AG08396 (cell line): ENCODE measurements at regions not wholly inside any gene's neighbourhood (a gene's known extent, or its start where the extent isn't known, plus 50 kb on each side); places are given as distances from the start of the nearest gene placed in this dataset.
"Not testable (repeated sequence)": the region's sequence is repeated elsewhere in the genome, so short reads cannot be mapped to it uniquely, and the experiment has no call there.

Source experiments
- DNase-seq: peaks from one replicate; pipeline ENCODE4 v3.0.0; 2012; ENCODE audit warnings: low spot score, mixed read lengths

DNA sequence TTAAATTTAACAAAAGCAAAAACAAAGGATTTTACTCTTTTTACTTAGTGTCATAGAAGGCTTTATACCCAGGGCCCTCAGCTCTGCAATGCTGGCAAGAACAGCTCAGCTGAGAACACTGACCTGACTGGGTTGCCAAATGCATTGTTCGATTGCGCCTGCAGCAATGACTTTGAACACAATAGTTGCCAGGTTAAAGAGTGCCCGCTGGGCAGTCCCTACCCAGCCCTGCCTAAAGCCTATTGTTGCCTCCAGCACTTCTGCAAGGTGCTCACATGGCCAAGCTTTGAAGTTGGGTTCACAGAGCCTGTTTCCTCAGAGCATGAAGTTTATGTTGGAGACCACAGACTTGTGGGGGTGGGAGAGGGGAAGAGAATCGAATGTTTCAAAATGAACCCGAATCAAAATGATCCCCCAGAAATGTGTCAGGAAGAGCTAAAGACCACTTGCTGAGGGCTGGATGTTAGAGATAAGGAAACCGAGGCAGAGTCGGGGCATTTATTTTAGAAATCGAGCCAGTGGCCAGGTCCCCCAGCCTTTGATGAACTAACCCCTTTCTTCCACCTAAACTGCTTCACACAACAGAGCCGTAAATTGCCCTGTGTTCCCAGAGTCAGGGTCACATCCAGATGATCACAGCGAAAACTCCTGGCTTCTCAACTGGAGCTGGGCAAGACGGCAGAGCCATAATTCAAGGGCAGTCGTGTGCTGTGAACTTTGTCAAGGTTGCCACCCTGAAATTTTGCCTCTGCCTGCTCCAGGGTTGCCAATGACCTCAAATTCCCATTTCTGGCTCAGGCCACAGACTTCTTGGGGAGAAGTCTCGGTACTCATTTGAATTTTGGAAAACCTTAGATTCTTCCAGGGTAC, 55.0 kb downstream of the FOXA2 start:
- DNase-seq = no peak

- DNase-seq = no peak
These were observed 57.8 kb downstream of the FOXA2 start for GRCh38 chr20:22526512-22527012.

DNA sequence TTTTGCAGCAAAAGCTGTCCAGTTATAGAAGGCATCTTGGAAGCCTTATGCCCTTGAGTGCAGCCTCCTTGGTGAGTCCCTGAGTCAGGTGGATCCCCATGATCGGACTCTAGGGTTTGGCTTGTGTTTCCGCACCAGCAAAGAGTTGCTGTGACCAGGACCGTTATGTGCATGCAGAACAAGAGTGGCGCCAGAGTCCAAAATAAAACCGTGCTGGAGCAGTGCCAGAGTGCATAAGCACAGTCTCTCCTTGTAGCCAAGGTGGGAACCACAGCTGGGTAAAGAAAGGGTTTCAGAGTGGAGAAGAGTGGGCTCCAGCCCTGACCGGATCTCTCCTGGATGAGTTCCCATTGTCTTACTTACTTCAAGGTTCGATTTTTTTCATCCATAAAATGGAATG, 58.6 kb downstream of the FOXA2 start:
- DNase-seq = no peak

DNA sequence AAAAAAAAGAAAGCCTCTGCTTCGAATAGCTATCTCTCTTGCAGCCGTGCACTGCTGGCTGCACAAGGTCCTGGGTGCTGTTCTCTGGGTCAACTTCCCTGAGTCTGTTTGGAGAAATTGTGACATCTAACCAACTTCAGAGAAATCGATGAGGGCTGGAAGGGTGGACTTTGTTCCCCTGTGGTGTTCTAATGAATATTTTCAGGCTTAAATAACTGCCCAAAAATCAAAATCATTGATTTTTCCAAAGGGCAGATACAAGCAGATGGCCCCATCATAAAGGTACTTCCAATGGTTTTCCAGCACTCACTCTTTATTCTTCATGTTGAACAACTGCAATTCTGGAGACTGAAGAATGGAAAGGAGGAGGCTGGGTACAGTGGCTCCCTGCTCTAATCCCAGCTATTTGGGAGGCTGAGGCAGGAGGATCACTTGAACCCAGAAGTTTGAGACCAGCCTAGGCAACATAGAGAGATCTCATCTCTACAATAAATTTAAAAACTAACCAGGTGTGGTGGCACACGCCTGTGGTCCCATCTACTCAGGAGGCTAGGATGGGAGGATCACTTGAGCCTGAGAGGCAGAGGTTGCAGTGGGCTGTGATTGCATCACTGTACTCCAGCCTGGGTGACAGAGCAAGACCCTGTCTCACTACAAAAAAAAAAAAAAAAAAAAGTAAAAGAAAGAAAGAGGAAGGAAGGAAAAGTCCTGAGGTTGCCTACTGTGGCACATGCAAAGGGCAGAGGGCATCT, 59.1 kb downstream of the FOXA2 start:
- DNase-seq = no peak

GRCh38 chr20:22524393-22525015, 59.9 kb downstream of the FOXA2 start:
- DNase-seq = no peak

DNA sequence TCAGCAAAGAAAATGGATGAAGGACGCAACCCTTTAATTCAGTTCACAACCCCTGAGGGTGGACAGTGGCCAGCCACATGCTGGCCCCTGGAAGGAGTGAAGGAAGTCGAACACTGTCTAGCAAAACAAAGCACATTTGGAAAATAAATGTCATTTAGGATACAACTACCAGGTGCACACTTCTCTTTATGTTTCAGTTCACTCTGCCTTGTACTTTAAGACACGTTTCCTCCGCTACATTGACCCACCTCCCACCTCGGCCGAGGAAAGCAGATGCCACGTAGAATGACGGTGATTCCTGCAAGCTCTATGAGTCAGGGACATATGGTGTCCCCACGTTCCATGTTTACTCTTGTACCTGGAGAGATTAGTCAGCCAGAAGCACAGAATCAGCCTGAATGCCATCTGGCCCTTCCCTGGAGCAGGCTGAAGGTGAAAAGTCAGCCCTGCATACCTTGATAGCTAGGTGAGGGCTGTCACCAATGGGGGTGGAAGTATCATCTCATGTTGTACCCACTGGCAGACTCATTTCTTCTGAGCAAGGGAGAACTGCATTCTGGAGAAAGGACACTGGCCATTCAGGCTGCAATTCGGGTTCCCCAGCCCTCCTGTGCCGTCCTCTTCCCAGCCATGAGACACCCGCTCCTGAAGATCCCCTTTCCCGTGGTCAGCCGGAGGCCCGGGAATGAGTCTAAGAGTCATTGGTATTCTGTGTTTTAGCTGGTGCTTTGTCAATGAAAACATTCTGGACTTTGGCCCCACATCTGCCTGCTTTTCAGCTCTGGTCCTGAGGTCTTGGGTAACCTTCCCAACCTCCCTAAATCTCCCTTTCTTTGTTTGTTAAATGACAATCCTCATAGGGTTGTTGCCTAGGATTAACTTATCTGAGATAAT, 60.6 kb downstream of the FOXA2 start:
- no peak for DNase-seq

DNA sequence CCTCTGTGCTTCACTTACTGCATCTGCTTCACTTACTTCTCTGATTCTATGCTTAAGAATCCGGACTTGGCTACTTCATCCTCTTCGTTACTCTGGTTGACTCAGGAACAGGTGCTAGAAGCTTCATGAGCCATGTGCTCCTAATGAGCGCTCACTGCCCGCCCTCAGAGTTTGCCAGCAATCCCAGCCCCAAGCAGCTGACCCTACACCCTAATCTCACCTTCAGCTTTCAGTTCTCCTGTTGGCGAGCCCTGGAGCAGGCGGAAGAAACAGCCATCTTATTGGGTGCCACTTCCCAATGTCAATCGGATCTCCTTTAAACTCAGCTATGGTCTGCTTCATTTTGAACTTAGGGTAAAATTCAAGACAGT, 61.3 kb downstream of the FOXA2 start:
- no peak for DNase-seq

GRCh38 chr20:22522701-22523100, 61.7 kb downstream of the FOXA2 start:
- DNase-seq = no peak

- not testable (repeated sequence) for DNase-seq
These were observed 62.4 kb downstream of the FOXA2 start for GRCh38 chr20:22521940-22522339.

DNA sequence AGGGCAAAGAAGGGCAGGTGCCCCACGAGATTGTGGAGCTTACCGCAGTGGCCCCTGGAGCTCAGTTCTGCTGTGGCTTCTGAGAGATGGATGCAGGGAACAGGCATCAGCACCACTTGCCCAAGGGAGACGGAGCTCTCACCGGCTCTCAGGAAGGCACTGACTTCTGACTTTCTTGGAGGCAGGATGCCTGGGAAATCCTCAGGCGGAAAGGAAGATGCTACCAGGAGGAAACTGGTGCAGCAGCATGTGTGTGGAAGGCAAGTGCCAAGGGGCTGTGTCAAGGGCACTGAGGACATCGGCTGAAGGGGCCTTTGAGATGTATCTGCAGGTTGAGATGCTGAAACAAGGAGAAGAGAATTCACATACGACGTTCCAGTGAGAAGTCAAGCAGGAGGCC, 64.0 kb downstream of the FOXA2 start:
- no peak for DNase-seq

GRCh38 chr20:22515264-22515663, 69.1 kb downstream of the FOXA2 start:
- DNase-seq = no peak

- DNase-seq = no peak
These were observed 70.8 kb downstream of the FOXA2 start for GRCh38 chr20:22513574-22513973.

- DNase-seq = no peak
These were observed 71.4 kb downstream of the FOXA2 start for GRCh38 chr20:22512911-22513489.

- no peak for DNase-seq
These were observed 72.1 kb downstream of the FOXA2 start for GRCh38 chr20:22511943-22512910.

DNA sequence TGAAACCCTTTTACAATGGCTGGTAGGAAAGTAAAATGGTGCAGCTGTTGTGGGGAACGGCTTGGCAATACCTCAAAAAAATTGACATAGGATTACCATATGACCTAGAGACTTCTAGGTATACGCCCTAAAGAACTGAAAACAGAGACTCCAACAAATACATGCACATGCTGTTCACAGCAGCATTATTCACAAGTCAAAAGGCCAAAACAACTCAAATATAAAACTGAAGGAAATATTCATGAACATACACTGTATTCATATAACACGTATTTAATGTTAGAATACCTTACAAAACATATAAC, 74.6 kb downstream of the FOXA2 start:
- DNase-seq = no peak

DNA sequence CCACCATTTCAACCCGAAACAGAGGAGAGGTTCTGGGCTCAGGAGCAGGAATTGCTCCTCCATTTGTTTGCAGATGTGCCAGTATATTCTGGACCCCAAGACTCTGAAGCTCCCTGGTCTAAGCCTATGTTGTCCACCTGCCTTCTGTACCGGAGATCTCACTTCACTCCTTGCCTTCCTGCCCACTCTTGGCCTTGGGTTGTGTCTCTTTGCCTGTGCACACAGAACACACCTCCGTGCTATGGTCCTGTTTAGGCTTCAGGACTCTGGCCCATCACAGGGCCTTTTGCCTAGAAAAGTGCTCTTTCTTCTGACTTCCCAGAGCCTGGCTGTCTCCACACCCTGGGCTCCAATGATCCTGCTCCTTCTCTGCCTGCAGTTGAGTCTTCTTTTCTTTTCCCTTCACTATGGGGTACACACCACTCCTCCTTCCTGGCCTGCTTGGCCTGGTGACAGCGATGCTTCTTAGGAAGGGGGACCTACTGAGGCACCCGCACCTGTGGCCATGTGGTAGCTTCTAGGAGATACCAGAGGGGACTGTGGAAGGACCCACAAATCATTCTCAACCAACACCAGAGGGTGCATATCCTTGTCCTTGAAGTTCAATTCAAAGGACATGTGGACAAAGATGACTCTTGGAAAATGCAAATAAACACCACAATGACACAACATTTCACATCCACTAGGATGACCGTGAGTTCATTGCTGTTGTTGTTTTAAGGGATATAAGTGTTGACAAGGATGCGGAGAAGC, 75.1 kb downstream of the FOXA2 start:
- no peak for DNase-seq

GRCh38 chr20:22508426-22508825, 75.9 kb downstream of the FOXA2 start:
- DNase-seq = no peak

GRCh38 chr20:22507240-22507961, 77.0 kb downstream of the FOXA2 start:
- DNase-seq = no peak

DNA sequence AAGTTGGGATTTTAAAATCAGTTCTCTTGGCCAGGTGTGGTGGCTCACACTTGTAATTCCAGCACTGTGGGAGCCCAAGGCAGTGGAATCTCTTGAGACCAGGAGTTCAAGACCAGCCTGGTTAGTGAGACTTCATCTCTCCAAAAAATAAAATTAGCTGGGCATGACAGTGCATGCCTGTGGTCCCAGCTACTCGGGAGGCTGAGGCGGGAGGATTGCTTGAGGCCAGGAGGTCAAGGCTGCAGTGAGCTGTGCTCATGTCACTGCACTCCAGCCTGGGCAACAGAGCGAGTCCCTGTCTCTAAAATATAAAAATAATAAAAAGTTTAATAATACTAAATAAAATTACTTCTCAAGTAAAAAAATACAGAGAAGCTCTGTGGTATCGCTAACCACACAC, 77.5 kb downstream of the FOXA2 start:
- no peak for DNase-seq
